ENCODE measurements at regions not wholly inside any gene's neighbourhood (a gene's known extent, or its start where the extent isn't known, plus 50 kb on each side); places are given as distances from the start of the nearest gene placed in this dataset.

- TF ChIP-seq CTCF (conservative IDR thresholded peaks at IDR 0.05) = no peak
- no peak for TF ChIP-seq ZFX (IDR thresholded peaks at IDR 0.05)
Observed at GRCh38 chr12:34334538-34334937, 312.2 kb downstream of the ALG10 start.
